HG02938 (cell line): ENCODE measurements at regions not wholly inside any gene's neighbourhood (a gene's known extent, or its start where the extent isn't known, plus 50 kb on each side); places are given as distances from the start of the nearest gene placed in this dataset.
"Not testable (repeated sequence)": the region's sequence is repeated elsewhere in the genome, so short reads cannot be mapped to it uniquely, and the experiment has no call there.

Experiments
- ATAC-seq: cut with Tn5 transposase; IDR thresholded peaks from one replicate; pipeline ENCODE4 v1.9.1; 2021; ENCODE audit warnings: mild to moderate bottlenecking, moderate library complexity; ENCODE audit not compliant: unreplicated experiment

DNA sequence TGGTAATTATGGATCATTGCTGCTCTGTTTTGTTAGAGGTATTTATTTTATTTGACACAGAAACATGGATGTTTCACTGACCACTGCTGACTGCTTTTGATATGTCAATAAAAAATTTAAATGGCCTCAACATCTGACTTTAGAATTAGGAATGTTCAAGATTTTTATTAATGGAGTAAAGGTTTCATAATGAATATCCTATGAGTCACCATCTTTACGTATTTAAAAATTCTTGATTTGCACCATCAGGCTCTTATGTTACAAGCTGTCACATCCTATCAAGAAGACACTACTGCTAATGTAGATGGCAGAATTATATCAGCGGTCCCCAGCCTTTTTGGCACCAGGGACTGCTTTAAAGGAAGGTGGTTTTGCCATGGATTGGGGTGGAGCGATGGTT, 578.7 kb upstream of the NRP1 start:
- ATAC-seq: no peak

DNA sequence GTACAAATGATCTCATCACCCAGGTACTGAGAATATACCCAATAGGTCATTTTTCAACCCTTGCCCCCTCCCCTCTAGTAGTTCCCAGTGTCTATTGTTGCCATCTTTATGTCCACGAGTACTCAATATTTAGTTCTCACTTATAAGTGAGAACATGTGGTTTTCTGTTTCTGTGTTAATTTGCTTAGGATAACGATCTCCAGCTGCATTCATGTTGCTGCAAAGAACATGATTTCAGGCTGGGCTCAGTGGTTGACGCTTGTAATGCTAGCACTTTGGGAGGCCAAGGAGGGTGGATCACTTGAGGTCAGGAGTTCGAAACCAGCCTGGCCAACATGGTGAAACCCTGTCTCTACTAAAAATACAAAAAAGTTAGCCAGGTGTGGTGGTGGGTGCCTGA, 575.0 kb upstream of the NRP1 start:
- not testable (repeated sequence) for ATAC-seq

- no peak for ATAC-seq
Measured at GRCh38 chr10:33901166-33901565, 566.7 kb upstream of the NRP1 start.

DNA sequence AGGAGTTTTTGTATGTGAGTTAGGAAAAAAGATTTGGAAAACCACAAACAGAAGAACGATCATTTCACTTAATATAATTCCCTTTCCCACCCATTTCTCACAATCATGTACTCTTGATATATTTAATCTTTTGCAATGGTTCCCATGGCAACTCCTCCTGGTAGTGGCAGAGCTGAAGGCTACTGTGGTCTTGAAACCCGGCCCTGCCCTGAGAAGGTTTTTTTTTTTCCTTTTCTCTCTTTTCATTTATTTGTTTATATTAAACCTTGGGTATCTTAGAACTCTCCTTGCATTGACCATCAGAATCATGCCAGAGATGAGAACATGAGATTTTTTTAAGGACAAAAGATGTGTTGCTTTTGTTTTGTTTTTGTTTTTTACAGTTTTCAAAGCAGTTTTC, 566.1 kb upstream of the NRP1 start:
- ATAC-seq: no peak

DNA sequence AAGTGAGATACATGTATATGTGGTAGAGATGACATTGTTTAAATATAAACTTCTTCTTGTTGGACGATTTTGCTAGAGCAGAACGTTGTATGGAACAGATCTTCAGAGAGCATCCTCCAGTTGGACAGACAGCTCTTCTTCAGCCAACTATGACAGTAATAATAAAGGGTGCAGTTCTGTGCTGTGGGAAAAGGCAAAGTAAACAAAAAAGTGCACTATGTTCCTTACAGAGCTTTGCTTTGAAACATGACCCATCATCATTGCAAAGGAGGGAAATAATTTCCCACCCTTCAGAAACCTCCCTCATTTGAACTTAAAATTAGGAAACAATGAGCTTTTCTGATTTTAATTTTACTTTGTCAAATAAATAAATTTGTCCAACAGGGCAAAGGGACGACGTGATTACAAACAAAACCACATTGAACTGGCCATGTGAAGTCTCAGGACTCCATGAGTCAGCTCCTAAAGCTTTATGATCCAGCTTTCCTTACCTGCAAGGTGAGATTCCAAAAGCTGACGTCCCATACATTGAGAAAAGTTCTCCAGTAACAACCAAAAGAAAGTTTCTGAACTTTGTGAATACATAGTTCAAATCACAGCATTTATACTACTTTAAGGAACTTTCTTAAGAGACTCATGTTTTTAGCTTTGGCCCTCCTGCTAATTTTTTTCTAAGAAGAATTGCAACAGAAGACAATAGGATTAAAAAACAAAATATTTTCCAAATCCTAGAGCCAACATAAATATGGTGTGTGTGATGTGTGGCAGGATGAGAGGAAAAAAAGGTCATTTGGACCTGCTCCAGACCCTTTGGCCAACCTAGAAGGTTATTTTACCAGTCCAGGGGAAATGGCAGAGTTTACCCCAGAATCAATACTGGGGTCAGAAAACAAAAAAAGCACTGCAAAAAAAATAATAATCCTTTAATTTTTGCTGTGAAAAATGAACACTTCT, 565.4 kb upstream of the NRP1 start:
- ATAC-seq: no peak

GRCh38 chr10:33897291-33897752, 562.9 kb upstream of the NRP1 start:
- ATAC-seq: no peak

DNA sequence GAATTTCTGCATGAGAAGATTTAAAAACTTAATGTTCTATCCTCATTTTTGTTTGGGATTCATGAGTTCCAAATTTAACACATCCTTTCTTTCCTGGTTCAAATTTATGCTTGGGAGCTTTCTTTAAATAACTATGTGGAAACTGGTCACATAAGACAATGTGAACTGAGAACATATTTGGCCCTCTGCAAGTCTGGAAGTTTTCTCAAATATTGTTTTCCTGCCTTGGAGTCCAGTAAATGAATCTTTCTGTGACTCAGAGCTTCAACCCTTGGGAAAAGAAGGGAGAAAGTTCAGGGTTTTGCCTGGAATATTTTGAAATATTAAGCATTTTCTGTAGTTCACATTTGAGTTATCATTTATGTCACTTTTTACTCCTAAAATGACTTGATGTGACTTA, 559.0 kb upstream of the NRP1 start:
- no peak for ATAC-seq

- ATAC-seq: no peak
Measured at GRCh38 chr10:33889371-33889770, 554.9 kb upstream of the NRP1 start.

GRCh38 chr10:33887188-33887587, 552.7 kb upstream of the NRP1 start:
- ATAC-seq: no peak

DNA sequence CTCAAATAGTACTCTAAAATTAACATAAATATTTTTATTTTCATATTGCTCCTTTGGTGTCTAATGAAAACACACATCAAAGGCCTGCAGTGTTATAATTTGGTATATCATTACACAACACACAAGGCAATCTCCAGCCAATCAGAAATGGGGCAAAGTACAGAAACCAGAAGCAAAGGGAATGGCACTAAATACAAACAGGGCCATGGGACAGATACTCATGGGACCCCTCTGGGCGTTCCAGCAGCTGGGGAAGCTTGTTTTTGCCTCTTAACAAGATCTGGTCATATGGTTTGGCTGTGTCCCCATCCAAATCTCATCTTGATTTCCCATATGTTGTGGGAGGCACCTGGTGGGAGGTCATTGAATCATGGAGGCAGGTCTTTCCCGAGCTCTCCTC, 551.8 kb upstream of the NRP1 start:
- ATAC-seq: no peak

- ATAC-seq: no peak
Measured at GRCh38 chr10:33884604-33885003, 550.1 kb upstream of the NRP1 start.

GRCh38 chr10:33883881-33884280, 549.4 kb upstream of the NRP1 start:
- no peak for ATAC-seq

DNA sequence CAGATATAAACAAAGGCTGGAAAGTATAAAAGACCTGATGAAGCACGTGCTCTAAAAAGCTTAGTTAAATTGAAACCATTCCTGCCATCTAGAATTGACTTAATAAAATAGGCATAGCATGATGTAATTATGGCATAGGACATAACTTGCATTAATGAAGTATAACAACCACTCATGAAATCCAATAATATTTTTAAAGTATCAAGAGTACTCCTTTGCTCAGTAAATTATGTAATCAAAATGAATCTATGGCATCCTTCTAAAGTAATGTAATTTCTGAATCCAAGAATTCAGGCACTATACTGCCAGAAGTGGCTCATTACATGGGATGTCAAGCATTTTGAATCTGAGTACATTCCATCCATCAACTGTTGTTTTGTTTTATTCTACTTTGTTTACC, 548.5 kb upstream of the NRP1 start:
- ATAC-seq: no peak

- ATAC-seq: no peak
Measured at GRCh38 chr10:33880291-33880690, 545.8 kb upstream of the NRP1 start.

- ATAC-seq: no peak
Measured at GRCh38 chr10:33878238-33878786, 543.8 kb upstream of the NRP1 start.

DNA sequence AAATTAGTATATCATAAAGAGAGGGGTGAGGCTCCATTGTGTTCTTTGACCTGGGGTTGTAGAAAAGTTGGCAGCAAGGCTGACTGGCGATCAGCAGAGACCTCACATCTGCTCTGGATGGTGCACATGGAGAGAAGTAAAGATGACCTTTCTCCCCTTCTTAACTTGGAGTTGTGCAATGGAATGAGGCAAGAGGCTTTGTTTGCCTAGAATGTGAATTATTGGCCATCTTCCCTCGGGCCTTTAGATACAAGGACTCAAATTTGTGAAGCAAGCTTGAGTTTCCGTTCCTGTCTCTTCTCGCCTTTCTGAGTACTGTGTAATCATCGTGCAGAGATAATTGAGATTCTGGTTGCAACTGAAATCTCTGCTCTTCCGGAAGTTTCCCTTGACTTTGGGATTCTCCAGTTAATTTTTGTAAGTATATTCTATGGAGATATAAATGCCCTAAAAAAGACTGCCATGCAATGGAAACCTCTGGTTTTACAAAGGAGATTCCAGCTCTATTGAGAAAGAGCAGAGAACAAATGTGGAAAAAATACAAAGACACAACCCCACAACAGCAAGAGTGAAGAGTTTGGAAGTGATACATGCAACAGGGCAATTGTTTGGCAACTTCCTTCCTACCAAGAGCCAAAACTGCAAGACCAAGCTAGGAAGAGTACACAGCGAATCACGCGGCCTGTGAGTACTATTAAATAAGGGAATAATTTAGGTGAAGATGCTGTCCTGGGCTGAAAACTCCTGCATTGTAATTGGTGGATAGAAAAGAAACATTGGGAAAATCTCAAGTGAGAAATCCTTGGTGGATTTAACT, 542.3 kb upstream of the NRP1 start:
- ATAC-seq: no peak

- ATAC-seq: no peak
Measured at GRCh38 chr10:33875924-33876583, 541.6 kb upstream of the NRP1 start.

GRCh38 chr10:33871061-33871956, 536.8 kb upstream of the NRP1 start:
- ATAC-seq: no peak

GRCh38 chr10:33869481-33869880, 535.0 kb upstream of the NRP1 start:
- ATAC-seq: no peak

GRCh38 chr10:33869028-33869427, 534.6 kb upstream of the NRP1 start:
- no peak for ATAC-seq
